GM19452 (cell line): ENCODE measurements at regions not wholly inside any gene's neighbourhood (a gene's known extent, or its start where the extent isn't known, plus 50 kb on each side); places are given as distances from the start of the nearest gene placed in this dataset.

ENCODE experiments used
- ATAC-seq: cut with Tn5 transposase; IDR thresholded peaks from one replicate; pipeline ENCODE4 v1.9.1; 2021; ENCODE audit not compliant: unreplicated experiment

DNA sequence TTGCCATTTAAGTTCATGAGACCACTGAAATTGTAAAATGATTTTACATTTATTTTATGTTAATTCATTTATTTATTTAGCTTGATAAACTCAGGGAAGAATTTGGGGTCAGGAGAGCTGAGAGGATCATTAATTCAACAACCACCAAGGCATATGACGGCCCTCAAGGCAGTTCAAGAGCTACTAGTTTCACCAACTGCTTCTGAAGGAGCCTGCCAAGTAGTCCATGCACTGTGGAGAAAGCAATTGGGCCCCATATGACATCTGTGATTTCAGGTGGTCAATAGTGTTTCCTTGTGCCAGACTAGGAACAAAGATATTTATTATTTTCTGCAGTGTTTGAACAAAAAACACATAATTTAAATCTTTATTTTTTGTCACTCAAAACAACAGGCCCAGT lies 236.4 kb downstream of the CASP12 start:
- no peak for ATAC-seq

DNA sequence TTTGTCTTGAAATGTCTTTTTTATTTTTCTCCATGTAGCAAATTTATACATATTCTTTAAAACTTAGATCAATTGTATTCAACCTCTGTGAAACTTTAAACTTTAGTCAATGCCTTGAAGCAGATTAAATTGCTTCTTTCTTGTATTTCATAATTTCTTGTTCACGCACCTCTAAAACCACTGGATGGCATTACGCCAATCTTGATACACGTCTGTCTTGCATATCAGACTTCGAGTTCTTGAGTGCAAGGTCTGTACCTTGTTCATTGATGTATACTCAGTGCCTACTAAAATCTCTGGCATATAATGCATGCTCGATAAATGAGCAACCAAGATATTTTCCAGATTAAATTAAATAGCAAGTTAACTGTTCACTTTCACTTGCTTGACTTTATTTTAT lies 236.8 kb downstream of the CASP12 start:
- ATAC-seq, result no peak

DNA sequence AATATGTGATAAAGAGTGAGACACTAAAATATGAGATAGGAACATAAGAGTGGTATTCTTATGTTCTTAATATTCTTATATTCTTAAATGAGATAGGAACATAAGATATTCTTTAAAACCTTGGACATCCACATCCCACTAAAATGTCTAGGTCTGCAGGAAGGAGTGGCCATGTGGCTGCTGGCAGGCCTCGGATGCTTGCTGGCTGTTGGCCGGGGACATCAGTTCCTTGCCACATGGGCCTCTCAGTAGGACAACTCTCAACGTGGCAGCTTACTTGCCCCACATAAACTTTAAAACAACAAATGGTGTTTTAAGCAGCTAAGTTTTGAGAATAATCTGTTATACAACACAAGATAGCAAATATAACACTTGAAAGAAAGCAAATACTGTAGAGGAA lies 240.1 kb downstream of the CASP12 start:
- ATAC-seq, result no peak

DNA sequence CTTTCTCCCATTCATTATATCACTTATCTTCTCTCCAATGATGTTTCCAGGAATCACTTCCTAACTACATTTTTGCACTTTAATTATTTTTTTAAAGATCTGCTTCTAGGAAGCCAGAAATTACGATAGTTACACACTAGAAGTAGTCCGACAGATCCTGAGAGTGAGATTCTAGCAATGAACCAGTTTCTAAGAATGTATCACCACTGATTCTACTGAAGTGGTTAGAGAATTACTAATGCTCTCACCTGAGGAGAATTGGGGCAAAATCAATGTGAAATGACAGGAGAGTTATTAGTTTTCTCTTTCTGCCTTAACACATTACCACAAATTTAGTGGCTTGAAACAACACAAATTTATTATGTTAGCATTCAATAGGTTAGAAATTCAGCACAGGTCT lies 241.2 kb downstream of the CASP12 start:
- ATAC-seq, result no peak

DNA sequence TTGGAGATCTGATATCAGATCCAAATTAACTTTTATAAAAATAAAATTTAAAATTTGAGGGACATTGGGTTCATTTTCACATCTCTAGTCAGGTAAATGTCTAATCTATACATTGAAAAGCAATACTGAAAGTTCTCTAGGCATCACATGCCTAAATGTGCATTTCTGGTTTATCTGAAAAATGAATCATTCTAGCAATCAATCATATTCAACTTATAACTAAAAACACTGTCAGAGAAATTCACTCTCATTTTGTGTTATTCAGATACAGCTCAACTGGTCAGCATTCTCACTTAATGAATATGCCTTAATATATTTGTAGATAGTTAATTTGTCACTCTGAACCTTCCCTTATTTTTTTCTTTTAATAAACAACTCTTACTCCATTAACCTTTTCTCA lies 243.2 kb downstream of the CASP12 start:
- no peak for ATAC-seq

DNA sequence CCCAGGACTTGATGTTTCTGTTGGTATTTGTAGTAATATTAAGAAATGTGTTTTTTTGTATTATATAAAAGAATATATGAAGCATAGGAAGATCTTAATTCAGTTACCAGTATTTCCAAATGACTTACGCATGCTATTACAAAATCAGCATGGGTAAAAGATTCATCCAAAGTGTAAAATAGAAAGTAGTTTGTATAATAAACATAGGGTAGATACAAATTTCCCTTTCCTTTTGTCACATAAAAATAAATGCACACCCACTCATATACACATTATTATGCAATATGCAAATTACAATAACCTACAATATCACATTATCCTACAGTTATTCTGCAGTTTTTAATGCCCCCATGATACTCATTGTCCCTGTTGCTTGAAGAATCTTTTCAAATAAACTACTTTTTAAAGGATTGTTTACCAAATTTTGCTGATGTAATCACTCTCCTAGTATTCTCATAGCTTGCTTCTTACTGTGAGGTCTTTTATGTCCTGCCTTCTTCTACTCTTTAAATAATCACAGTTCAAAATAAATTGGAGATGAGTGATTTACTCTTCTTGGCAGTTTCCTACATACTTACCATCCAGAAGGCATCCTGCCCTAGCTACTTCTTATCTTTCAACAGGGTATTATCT lies 244.0 kb downstream of the CASP12 start:
- ATAC-seq, result no peak

DNA sequence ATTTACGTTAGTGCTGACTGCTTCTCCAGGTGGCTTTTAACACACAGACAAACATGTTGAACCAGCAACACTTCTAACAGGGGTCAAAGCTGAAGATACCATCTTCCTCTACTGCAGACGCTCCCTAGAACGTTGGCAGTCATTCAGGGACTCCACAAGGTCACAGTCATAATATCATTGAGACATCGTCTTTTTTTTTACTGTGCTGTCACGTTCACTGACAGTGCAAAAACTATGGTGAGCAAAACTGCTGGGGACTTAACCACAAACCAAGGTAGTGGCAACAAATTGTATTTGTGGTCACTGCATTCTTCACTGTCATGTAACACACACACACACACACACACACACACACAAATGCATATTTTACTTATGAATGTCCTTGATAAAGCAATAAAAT lies 244.9 kb downstream of the CASP12 start:
- ATAC-seq, result no peak

DNA sequence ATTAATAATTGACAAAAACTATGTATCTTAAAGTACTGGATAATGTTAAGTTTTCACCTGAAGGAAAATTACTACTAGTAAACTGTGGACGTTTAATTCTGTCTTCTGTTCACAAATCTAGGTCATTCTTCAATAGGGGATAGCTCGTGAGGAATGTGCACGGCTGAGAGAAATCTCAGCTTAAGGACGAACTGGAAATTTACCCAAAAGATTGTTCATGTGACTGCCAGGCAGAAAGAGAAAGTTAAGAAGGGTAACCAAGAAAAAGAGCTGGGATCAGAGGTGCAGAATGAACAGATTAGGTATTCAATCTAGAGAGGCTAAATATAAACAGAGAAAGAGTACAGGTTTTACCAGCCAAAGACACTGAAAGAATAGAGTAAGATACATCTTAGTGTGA lies 245.3 kb downstream of the CASP12 start:
- no peak for ATAC-seq

DNA sequence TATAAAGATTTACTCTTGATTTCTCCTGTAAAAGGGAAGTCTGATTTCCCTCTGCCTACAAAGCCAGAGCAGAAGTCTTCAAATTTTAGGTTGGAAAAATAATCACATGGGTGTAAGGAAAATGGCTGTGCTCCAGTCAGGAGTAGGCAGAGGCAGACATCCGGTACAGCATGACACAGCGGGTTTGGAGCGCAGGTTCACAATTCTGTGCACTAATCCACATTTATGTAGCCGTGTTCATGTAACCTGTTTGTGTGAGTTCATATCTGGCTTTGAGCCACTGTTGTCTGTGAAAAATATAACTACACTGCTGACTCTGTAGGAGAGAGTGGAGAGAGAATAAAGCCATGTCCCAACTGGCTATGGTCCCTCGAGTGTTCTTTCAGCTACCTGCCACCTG lies 248.0 kb downstream of the CASP12 start:
- ATAC-seq, result no peak

DNA sequence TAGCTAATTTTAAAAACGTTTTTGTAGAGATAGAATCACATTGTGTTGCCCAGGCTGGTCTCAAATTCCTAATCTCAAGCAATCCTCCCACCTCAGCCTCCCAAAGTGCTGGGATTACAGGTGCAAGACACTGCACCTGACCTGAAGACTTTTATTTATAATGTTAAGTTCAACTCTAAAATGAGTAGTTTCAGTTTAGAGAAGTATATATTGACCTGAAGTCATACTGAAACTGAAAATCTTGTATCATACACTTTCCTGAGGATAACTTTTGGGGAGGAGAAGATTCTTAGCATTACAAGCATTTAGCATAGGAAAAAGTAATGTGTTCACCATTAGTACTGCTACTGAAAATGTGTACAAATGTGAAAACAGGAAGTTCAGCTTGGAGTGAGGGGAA lies 249.3 kb downstream of the CASP12 start:
- ATAC-seq, result no peak

DNA sequence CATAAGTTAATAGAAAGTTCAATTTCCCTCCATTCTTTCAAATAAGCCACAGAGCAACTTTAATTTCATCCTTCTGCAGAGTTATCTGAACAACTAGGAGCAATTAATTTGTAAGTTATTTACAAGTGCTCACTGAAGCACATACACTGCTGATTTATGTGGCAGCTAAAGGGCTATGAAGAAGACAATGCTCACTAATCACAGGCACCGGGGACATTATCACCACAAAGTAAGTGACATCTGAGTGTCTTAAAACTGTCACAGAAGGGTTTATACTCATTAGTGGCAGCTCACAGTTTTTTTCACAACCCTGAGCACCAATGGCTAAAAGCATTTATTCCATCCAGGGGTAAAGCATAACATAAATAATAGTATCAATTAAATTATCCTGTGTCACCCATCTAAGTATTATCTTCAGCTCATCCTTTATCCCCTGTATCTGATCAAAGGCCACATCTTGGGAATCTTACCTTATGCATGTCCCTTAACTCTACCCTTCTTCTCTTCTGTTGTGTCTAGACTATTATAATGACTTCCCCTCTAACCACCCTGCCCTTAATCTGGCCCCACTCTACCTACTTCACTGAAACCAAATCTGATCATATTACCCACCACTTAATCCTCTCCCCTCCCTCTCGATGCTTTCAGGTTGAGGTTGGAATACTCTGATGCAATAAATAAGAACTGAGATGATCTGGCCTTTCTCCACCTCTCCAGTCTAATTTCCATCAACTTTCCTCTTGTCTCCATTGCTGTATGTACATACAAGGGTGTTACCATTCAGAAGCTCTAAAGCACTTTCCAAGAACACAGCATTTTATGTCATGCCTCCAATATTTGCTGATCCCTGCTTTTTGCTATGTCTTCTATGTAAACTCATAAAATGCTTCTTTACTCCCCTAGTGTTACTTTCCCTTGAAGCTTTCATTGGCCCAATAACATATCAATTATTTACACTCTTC lies 252.7 kb downstream of the CASP12 start:
- no peak for ATAC-seq

DNA sequence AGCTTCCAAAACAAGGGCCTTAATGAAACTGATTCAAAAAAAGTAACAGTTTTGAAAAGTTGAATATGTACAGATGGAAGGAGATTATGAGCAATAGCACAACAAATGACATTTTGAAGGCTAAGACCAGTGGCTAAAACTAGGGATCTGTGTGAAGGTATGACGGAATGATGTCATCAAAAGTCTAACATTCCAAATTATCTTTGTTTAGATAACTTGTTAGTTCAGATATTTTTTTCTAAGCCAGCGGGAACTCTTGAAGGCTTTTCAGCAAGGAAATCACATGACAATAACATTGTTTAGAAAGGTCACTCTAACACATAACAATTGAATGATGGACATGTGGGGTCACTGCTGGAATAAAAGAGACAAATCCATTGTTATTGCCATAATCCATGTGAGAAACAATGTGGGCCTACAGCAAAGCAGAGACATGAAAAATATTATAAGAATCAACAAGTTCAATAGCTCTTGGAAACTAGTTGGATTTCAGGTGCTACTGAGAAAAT lies 260.5 kb downstream of the CASP12 start:
- no peak for ATAC-seq

DNA sequence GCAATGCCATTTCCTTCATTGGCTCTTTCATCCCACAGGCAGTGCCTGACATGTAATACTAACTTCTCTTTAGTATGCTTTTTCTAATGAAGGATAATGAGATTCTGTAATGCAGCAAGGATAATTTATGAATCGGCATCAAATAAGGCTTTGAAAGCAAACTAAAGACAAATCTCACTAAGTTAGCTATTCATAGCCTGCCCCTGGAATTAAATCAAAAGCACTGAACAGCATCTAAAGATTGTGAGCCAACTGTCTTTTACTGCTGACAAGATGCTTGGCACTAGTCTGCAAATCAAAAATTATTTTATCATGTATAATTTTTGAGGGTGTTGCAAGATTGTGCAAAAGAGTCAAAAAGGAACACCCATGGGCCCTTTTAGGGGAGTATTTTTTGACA lies 265.0 kb downstream of the CASP12 start:
- no peak for ATAC-seq

DNA sequence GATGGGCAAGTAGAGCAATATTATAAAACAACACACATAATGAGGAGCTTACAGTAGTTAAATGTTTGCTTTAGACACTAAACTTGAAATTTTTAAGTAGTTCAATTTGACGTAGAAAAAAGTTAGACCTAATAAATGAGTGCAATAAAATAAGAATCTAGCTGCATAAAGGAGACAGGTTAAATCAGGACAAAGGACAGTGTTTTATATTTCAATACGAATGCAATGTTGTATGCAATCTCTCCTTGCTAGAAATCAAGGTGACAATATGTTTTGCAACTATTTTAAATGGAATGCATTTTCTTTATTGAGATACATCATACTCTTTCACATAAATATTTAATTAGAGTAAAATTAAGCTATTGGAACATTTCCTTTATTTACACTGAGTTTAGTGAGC lies 267.9 kb downstream of the CASP12 start:
- ATAC-seq, result no peak

DNA sequence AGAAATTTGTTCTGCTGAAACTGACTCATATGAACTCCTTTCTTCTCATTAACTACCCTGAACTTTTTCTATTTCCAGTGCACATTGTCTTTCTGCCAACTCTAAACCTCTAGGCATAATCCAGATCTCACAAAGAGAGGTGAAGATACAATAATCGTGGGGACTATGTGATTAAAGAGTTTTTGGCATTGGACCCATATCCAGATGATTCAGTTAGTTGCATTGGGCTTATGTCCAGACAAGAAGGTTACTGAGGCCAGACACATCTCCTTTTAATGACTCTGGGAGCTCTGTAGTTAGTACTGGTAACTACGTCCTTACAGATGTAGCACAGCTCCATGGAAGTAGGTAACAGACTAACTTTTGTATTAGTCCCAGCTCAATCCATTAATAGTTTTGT lies 273.0 kb downstream of the CASP12 start:
- no peak for ATAC-seq

DNA sequence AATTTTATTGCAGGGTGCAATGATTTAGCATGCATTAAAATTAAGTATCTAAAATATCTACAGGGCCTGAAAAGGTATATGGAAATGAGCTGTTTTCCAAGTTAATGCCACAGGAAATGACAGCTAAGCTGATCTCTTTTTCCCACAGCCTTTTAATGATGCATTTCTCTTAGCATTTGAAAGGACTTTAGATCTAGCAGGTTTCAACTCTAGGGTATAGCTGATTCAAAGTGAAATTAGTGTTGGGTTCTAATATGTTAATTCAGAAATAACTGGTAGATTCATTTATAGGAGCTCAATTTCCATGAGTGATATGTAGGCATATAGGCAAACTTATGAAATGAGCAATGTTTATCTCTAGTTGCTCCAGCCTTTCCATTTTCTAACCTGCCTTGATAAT lies 274.2 kb downstream of the CASP12 start:
- no peak for ATAC-seq

DNA sequence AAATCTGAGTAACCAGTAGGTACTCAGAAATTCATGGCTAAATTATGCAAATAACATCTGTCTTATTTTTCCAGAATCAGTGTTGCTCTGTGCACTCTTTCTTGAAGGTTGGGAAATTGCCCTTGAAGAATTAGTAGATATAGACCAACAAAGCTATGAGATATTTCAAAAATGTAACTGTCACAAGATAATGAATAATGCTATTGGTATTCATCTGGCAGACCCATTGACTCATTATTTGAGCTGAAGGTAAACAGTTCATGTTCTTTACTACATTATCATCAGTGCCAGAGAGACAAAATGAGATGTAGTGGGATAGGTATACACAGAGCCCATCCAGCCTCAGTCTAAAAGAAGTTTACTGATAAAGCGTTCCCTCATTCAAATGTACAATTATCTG lies 274.7 kb downstream of the CASP12 start:
- no peak for ATAC-seq

DNA sequence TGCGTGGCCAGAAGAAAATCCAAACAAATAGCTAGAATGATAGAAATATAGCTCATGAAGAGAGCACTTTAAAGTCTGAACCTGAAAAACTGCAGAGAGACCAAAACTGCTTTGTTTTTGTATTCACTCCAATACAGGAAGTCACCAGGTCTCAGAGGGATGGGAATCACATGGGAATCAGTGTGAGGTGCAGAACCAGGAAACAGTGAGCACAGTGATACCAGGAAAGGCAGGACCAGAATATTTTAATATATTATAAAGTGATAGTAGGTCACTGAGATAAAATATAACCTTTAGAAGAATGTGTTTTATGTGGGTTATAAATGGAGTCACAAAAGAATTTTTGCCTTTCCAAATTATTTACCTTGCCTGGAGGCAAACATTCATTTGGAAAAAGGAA lies 277.3 kb downstream of the CASP12 start:
- no peak for ATAC-seq

DNA sequence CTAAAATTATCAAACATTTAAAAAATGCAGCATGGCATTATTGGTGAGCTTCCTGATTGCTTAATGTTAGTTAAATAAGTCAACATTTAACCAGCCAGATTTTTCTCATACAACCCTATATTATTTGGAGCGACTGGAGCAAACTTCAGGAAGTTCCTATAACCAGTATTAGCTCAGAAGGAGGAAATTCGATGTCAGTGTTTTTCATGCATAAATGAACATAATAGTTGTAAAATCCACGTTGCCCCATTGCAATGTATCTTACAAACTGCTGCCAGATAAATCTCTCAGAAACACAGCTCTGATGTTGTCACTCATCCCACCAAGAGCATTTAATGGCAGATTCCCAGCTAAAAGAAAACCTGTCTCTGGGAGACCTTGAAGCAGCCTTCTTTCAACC lies 278.5 kb downstream of the CASP12 start:
- no peak for ATAC-seq

DNA sequence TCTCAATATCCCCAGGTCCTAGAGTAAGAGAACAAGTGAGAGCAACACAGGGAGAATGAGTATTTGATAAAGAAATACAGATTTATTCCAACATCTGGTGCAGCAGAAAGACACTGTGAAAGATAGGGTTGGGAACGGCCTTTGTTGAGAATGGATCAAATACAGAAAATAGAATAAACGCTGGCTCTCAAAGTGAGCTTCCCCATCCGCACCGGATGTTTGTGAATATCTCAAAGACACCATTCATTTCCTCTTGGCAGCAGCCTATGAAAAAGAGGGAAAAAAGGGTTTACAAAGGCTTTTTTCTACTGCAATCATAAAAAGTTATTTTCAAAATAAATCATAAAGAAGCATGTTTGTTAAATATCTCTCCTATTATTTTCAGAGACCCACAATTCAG lies 279.3 kb downstream of the CASP12 start:
- no peak for ATAC-seq

DNA sequence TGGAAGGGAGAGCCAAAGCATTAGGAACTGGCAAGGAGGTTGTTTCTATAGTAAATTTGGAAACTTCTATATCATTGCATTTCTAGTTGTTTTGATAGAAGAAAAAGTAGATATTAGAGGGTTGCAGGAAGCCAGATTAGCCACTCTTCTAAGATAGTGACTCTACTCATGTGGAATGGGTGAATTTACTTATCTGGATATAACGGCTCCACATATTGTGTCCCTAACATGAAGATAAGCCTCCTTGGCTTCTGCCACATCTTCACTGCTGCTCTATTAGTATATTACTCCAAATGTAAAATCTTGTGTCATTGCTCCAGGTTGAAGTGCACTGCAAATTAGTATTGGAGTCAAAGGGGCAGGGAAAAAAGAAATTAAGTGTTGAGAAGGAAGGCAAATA lies 283.3 kb downstream of the CASP12 start:
- no peak for ATAC-seq

DNA sequence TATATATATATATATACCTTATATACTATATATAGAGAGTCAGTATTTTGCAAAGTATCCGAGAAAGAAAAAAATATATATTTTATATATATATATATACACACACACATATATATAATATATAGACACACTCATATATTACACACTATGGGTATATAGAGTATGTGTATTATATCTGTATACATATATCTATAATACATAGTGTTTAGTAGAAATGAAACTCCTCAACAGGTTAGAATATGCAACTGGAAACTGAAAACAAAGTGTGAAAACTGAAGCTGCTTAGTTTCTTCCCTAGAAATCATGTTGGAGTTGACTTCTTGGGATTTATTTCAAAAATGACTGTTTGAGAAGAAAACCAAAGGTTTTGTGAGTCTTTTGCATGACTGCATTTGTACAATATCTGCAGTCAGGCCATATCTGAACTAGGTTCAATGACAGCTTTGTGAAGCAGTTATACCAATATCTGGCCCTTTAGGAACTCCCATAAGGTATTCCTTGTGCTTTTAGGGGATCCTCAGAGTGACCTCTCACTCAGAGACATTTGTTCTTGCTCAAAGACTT lies 284.1 kb downstream of the CASP12 start:
- ATAC-seq, result no peak
